ENCODE measurements at regions not wholly inside any gene's neighbourhood (a gene's known extent, or its start where the extent isn't known, plus 50 kb on each side); places are given as distances from the start of the nearest gene placed in this dataset.

DNA sequence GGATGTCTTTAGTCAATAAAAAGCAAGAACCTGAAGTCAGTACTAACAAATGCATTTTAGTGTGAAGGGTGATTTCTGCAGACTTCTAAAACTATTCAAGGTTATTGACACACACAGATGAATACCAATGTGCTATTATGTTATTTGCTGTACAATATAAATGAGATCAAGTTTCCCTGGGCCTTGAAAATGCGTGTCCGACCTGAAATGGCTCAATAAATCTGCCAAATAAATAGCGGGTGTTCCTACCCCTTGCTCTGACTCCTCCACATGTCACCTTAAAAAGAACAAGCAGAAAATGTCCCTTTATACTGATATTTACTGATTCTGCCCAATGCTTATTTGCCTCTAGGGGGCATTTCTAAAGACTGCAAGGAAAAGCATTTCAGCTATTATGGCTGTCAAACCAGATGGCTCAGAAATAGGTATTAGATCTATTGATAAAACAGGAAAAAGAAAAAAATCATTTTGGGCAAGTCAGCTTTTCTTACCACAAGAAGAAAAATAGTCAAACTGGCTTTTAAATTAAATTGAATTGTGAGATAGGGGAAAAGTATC, 367.3 kb upstream of the KITLG start:
- no peak for ATAC-seq (ENCODE audit: insufficient number of reproducible peaks, low FRiP score, low read depth)
- TF ChIP-seq, protein P1, sequence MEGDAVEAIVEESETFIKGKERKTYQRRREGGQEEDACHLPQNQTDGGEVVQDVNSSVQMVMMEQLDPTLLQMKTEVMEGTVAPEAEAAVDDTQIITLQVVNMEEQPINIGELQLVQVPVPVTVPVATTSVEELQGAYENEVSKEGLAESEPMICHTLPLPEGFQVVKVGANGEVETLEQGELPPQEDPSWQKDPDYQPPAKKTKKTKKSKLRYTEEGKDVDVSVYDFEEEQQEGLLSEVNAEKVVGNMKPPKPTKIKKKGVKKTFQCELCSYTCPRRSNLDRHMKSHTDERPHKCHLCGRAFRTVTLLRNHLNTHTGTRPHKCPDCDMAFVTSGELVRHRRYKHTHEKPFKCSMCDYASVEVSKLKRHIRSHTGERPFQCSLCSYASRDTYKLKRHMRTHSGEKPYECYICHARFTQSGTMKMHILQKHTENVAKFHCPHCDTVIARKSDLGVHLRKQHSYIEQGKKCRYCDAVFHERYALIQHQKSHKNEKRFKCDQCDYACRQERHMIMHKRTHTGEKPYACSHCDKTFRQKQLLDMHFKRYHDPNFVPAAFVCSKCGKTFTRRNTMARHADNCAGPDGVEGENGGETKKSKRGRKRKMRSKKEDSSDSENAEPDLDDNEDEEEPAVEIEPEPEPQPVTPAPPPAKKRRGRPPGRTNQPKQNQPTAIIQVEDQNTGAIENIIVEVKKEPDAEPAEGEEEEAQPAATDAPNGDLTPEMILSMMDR (IDR thresholded peaks at IDR 0.05), result no peak
- DNase-seq (ENCODE audit: low spot score), result no peak
- H3K4me1 ChIP-seq (ENCODE audit: control insufficient read depth in 1 of 2, low read depth in 2 of 2), result no peaks in the 10 kb centered on the region
- no peaks in the 10 kb centered on the region for H3K36me3 ChIP-seq
- H3K27ac ChIP-seq, result no peak overlapping the region
- no peaks in the 10 kb centered on the region for H3K9me3 ChIP-seq
- no peak overlapping the region for H3K4me3 ChIP-seq
- no peaks in the 10 kb centered on the region for H3K27me3 ChIP-seq (replicated peaks; ENCODE audit: insufficient read depth)

DNA sequence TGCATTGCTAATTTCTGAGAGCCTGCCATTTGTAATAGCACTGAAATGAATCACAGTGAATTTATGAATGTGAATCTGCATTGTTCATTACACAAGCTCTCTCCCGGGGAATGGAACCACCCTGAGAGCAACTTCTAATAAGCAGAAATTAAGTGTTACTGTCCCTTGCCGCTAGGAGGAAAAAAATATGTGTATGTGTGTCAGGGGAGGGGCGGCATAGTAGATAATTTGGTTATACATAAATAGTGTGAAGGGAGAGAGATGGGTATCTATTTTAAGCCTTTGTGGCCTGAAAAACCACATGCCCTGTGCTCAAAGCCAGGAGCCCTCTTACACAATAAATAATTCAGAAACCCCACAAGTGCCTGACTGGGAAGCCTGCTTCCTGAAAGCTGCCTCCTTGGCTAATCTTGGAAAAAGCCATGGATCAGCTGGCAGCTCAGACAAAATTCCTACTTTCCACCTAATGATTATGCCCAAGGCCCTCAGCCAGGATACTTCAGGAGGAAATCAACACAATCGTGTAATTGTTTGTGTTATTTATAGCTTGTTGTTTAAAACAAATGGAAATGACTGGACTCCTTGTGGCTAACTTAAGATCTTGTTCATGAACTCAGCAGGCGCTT, 366.2 kb upstream of the KITLG start:
- Histone ChIP-seq H3K4me1 (ENCODE audit: control insufficient read depth in 1 of 2, low read depth in 2 of 2) (no peaks in the 10 kb centered on the region), H3K9me3 (no peaks in the 10 kb centered on the region), H3K27ac (no peak overlapping the region), H3K27me3 (replicated peaks; ENCODE audit: insufficient read depth) (no peaks in the 10 kb centered on the region), H3K4me3 (no peak overlapping the region), H3K36me3 (no peaks in the 10 kb centered on the region)
- TF ChIP-seq, protein P1 (IDR thresholded peaks at IDR 0.05), result no peak
- DNase-seq (ENCODE audit: low spot score), result no peak
- no peak for ATAC-seq (ENCODE audit: insufficient number of reproducible peaks, low FRiP score, low read depth)

- TF ChIP-seq, protein P1 (IDR thresholded peaks at IDR 0.05), result no peak
These were observed 364.9 kb upstream of the KITLG start for GRCh38 chr12:88945051-88945732.

GRCh38 chr12:88944397-88944796, 364.1 kb upstream of the KITLG start:
- no peaks in the 10 kb centered on the region for H3K36me3 ChIP-seq
- DNase-seq (ENCODE audit: low spot score), result no peak
- ATAC-seq (ENCODE audit: insufficient number of reproducible peaks, low FRiP score, low read depth), result no peak
- TF ChIP-seq, protein P1 (IDR thresholded peaks at IDR 0.05), result no peak
- H3K4me1 ChIP-seq (ENCODE audit: control insufficient read depth in 1 of 2, low read depth in 2 of 2), result no peaks in the 10 kb centered on the region
- no peak overlapping the region for H3K4me3 ChIP-seq
- no peak overlapping the region for H3K27ac ChIP-seq
- H3K9me3 ChIP-seq, result no peaks in the 10 kb centered on the region
- no peaks in the 10 kb centered on the region for H3K27me3 ChIP-seq (replicated peaks; ENCODE audit: insufficient read depth)

More at GRCh38 chr12:88945051-88945732, 364.9 kb upstream of the KITLG start:
- ATAC-seq (ENCODE audit: insufficient number of reproducible peaks, low FRiP score, low read depth) (no peak), DNase-seq (ENCODE audit: low spot score) (no peak)
- Histone ChIP-seq H3K36me3 (no peaks in the 10 kb centered on the region), H3K27me3 (replicated peaks; ENCODE audit: insufficient read depth) (no peaks in the 10 kb centered on the region), H3K27ac (no peak overlapping the region), H3K4me1 (ENCODE audit: control insufficient read depth in 1 of 2, low read depth in 2 of 2) (no peaks in the 10 kb centered on the region), H3K4me3 (no peak overlapping the region), H3K9me3 (no peaks in the 10 kb centered on the region)

- Histone ChIP-seq H3K27me3 (replicated peaks; ENCODE audit: insufficient read depth) (no peaks in the 10 kb centered on the region), H3K27ac (no peak overlapping the region), H3K4me3 (no peak overlapping the region), H3K36me3 (no peaks in the 10 kb centered on the region), H3K9me3 (no peaks in the 10 kb centered on the region), H3K4me1 (ENCODE audit: control insufficient read depth in 1 of 2, low read depth in 2 of 2) (no peaks in the 10 kb centered on the region)
- TF ChIP-seq, protein P1 (IDR thresholded peaks at IDR 0.05), result no peak
- DNase-seq (ENCODE audit: low spot score) (no peak), ATAC-seq (ENCODE audit: insufficient number of reproducible peaks, low FRiP score, low read depth) (no peak)
These were observed 360.6 kb upstream of the KITLG start for GRCh38 chr12:88940854-88941253.

Data from thoracic aorta (tissue), 2 donors.